Esophagus muscularis mucosa (tissue), 4 donors: ENCODE measurements at regions not wholly inside any gene's neighbourhood (a gene's known extent, or its start where the extent isn't known, plus 50 kb on each side); places are given as distances from the start of the nearest gene placed in this dataset.

Experiments
- CTCF ChIP-seq, 3 experiments: fragments of 200-600 bp in 2 of 3; fragments of 450-650 bp in 1 of 3; sonication (generic) in 2 of 3; IDR thresholded peaks; one replicate each; pipeline ENCODE4 v1.5.1; 2017 to 2019; ENCODE audit warnings: antibody characterized with exemption in 3 of 3, mild to moderate bottlenecking in 2 of 3, moderate library complexity in 1 of 3
- EP300 ChIP-seq: sonication (generic); formaldehyde crosslinking; IDR thresholded peaks from one replicate; pipeline ENCODE4 v1.6.1; 2017; ENCODE audit warnings: antibody characterized with exemption
- POLR2A ChIP-seq: fragments of 450-650 bp; IDR thresholded peaks from one replicate; pipeline ENCODE4 v1.6.1; 2017; ENCODE audit warnings: antibody characterized with exemption, moderate library complexity, mild to moderate bottlenecking, low read depth
- POLR2AphosphoS5 ChIP-seq, 2 donors: sonication (generic); formaldehyde crosslinking; IDR thresholded peaks; one replicate each; pipeline ENCODE4 v1.6.1; 2017; ENCODE audit warnings: antibody characterized with exemption in 2 of 2

GRCh38 chr12:83256562-83256961 is 569.9 kb downstream of the TMTC2 start:
- TF ChIP-seq EP300 (no peak), CTCF (IDR thresholded peaks at IDR 0.05) (no peak), POLR2A (no peak), POLR2AphosphoS5 (IDR thresholded peaks at IDR 0.05) (no peak)
